ENCODE measurements at regions not wholly inside any gene's neighbourhood (a gene's known extent, or its start where the extent isn't known, plus 50 kb on each side); places are given as distances from the start of the nearest gene placed in this dataset.

GRCh38 chr5:145347026-145347616 is 488.0 kb downstream of the PRELID2 start:
- no peak for DNase-seq

GRCh38 chr5:145345511-145346287 is 489.4 kb downstream of the PRELID2 start:
- DNase-seq = no peak

GRCh38 chr5:145341842-145342241 is 493.3 kb downstream of the PRELID2 start:
- no peak for DNase-seq

DNA sequence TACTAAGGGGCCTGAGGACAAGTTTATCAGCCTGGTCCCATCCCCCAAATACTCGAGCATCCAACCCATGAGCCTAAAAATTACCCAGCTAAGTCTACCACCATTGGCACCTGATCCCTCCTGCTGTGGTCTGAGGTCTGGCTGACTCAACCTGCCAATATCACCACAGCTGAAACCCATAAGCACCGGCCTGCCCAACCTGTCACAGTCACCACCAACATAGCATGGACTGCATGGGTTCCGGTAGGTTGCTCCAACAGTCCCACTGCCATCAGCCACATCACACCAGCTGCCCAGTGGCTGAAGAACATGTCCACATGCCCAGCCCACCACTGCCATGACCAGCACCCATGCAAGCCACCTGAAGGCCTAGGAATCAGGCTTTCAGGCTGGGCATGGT is 495.0 kb downstream of the PRELID2 start:
- DNase-seq = no peak

- DNase-seq = no peak
Observed at GRCh38 chr5:145324767-145325479, 510.2 kb downstream of the PRELID2 start.

- no peak for DNase-seq
Observed at GRCh38 chr5:145324101-145324500, 511.0 kb downstream of the PRELID2 start.

GRCh38 chr5:145316282-145316681 is 518.9 kb downstream of the PRELID2 start:
- DNase-seq = no peak

DNA sequence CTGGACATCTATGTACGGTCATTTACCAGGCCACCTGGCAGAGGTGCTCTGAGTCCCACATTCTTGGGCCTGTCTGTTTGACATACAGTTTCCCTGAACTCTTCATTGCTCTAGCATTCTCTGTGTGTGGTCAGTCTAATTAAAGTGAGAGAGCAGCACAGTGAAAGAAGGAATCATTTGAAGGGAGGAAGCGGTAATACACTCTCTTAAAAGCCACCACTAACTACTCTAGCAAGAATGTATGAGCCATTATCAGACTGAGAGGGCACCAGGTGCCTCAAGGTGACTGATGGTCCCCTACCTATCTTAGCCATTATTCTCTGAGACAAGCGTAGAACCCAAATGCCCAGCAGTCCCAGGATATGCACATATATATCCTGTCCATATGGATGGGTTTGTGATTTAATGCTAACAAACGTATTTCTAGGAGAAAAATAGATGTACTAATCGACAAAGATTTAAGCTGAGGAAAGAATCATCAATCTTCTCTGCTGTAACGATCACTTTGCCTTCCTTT is 527.2 kb downstream of the PRELID2 start:
- DNase-seq = no peak

- no peak for DNase-seq
Observed at GRCh38 chr5:145295236-145295835, 539.8 kb downstream of the PRELID2 start.

DNA sequence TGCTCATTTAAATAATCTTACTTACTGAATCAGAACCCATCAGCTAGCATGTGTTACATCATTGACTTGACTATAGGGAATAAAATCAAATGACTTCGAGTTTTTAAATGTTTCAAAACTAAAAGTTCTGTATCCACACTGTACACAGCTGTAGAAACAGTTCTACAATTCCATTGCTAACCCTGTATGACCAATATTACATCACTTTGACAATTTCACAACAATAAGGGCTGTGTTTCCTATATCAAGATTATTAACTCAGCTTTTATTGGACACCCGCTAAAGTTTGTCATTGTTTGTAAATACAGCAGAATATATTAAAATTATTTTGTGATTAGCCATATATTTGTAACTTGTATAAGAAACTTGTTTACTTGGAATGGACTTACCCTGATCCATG is 540.8 kb downstream of the PRELID2 start:
- DNase-seq = no peak

- DNase-seq = no peak
Observed at GRCh38 chr5:145293716-145294115, 541.4 kb downstream of the PRELID2 start.

GRCh38 chr5:145292278-145292677 is 542.9 kb downstream of the PRELID2 start:
- DNase-seq = no peak

DNA sequence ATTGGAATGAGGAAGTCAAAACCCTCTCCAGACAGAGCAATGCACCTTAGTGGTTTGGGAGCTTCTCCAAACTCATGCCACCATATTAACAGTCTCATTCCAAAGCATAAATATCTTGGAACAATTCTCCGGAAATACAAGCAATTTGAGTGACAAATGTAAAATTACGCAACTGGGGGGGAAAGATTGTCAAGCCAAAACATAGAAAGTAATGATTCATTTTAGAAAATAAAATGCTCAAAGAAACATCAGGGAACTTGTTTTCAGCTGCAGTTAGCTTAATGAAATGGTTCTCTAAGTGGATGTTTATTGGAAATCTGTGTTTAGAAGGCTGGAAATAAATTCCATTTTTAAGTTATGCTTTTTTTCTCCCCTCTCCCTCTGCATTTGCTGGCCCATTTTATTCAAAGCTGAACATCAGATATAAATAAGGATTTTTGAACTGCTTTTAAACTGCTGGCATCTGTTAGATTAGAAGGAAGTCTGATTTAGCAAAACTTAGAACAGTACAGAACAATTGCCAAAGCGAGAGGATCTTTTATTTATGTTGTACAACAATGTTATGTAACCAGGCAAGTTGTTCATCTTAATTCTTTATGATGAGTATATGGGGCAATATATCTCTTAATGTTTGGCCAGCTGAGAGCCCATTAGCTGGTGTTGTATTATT is 551.9 kb downstream of the PRELID2 start:
- no peak for DNase-seq

DNA sequence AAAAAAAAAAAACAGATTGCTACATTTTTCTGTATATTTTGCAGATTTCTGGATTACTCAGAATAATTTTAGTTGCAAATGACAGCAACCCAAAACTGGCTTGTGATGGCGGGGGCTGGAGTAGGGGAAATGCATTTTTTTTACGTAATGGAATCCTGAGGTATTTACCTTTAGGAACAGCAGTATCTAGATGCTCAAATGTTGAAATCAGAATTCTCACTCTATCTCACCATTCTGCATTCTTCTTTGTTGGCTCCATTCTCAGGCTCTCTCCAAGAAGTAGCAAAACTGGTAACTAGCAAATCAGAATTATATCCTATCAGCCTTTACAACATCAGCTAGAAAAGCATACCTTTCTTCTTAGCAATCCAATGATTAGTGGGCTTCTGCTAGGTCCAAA is 554.3 kb downstream of the PRELID2 start:
- DNase-seq = no peak

DNA sequence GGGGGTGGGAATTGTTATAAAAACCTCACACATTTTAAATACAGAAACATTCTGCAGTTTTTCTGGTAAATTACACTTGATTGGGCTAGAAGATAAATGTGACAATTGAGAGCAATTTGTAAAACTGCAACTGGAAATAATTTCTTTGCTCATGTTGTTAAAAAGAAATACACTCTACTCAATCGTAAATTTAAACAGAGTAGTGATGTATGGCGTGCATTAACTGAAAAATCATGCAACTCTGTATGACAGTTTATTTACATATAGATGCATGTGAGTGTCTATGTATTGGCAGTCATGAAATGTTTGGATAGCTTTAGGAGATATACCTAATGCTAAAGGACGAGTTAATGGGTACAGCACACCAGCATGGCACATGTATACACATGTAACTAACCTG is 554.9 kb downstream of the PRELID2 start:
- no peak for DNase-seq

DNA sequence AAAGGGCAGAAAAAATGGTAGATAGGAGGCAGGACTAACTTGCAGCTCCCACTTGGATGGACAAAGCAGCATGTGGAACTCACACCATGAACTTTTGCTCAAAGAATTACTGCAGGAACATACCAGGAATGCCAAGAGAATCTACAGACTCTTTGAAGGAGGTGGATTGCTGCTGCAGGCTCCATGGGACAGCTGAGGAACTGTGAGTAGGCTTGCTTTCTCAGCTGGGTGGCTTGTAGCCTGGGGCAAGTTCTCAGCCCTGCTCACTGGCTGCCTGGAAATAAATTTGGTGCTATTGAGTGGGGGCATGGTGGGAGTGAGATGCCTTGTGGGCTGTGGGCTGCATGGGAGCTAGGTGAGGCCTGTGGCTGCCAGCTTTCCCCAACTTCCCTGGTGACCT is 574.5 kb downstream of the PRELID2 start:
- no peak for DNase-seq

DNA sequence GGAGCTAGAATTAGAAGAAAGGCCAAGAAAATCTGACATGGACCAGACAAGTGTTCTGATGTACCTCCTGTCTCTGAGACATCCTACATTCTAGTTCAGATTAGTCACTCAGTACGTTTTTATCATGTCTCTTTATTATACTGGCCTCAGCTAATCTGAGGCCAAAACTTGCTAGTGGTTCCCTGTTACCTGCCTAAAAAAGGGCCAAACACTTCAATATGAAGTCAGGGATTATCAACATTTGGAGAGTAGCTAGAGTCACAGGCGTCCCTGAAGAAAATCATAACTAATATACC is 587.4 kb downstream of the PRELID2 start:
- no peak for DNase-seq

DNA sequence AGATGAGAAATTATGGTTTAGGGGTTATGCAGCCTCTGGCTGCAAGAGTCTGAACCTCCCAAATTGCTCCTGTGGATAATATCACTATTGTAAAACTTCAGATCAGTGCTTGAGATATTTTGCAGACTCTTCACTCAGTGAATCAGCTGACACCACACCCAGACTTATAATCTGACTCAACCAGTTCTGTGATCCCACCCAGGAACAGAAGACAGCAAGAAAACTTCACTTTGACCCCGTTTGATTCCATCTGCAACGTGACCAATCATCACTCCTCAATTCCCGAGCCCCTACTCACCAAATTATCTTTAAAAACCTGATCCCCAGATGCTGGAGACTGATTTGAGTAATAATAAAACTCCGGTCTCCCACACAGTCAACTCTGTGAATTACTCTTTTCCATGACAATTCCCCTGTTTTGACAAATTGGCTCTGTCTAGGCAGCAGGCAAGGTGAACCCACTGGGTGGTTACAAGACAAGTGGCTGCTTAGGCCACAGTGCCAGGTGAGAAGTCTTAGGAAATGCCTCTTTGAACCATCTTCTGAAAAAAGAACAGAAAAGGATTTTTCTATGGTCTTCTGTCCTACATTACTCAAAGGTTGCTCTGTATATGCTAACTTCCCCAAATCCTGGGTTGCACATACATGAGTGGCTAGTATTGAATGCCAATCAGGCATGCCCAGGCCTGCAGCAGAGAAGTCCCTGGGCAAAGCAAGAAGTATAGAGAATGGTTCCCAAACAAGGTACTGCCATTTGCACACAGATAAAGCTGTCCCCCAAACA is 588.0 kb downstream of the PRELID2 start:
- no peak for DNase-seq

DNA sequence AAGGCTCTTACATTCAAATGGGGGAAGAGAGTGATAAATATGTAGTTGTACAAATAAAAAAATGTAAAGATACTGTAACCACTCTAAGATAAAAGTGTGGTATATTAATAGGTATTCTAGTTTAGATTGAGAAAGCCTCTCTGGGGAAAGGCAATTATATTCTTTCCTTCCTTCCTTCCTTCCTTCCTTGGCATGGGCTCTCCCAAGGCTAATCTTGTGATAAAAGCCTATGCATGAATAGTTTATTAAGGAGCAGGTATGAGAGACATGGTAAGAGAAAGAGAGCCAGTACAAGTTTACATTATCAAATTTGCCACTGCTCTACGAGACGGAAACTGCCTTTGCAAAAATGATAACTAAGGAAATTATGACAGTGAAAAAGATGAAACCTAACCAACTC is 588.8 kb downstream of the PRELID2 start:
- DNase-seq = no peak

DNA sequence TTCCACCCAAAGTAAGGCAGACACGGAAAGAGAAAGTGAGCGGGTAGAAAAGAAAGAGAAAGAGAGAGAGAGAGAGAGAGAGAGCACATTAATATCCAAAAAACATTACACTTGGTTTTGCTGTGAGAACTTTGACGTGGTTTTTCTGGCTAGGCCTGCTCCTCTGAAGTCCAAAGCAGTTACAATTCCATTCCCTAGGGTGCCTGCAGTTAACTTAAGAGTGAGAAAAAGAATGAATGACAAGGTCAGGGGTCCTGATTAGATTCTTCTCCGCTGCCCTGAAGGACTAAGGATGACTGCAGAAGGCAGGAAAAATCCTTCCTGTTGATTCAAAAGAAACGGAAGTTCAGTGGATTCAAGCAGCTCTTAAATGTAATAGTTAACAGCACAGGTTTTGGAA is 589.8 kb downstream of the PRELID2 start:
- no peak for DNase-seq

DNA sequence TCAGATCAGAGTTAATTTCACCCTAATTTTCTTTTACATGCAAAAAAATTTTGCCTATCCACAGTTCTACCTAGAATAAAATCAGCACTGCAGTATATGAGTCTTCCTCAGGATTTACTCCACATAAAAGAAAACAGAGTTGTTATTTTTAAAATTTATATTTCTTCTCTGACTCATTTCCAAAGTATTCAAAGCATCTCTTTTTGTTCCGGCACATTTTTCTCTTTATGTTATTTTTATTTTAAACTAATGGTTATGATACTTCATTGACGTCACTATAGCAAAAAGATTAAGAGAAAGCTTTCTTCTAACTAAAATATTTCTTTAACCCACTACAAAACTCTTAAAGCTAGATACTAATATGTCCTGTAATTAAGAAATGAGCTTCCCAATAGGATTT is 590.4 kb downstream of the PRELID2 start:
- no peak for DNase-seq

DNA sequence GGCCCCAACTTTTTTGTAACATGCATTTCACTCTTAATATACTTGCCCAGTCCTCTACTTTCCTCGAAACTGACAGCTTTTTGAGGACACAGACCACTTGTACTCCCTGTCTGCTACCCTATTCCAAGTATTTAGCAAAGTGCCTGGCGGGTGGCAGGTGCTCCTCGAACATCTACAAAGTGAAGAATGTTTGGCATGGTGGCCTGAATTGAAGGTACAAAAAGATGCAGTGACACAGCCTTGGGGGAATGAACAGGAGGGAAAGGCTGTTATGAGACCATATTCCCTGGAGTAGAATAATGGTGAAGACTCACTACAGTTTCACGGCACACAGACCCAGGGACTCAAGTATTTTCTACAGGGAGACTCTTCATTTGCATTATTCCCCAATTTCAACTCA is 590.9 kb downstream of the PRELID2 start:
- no peak for DNase-seq

Data from occipital lobe (tissue), 1 donor.